KOPT-K1 (cell line): ENCODE measurements at regions not wholly inside any gene's neighbourhood (a gene's known extent, or its start where the extent isn't known, plus 50 kb on each side); places are given as distances from the start of the nearest gene placed in this dataset.
"Not testable (repeated sequence)": the region's sequence is repeated elsewhere in the genome, so short reads cannot be mapped to it uniquely, and the experiment has no call there.

Experiments used
- H3K27ac ChIP-seq: fragments of 200-600 bp; sonication (generic); 2 replicates; pipeline ENCODE4 v1.5.1; 2016; ENCODE audit warnings: antibody characterized with exemption, mild to moderate bottlenecking, low read depth, low read length; ENCODE audit not compliant: poor library complexity, severe bottlenecking
- H3K36me3 ChIP-seq: fragments of 200-600 bp; sonication (generic); 2 replicates; pipeline ENCODE4 v1.5.1; 2017; ENCODE audit warnings: antibody characterized with exemption, mild to moderate bottlenecking, low read length, moderate library complexity; ENCODE audit not compliant: insufficient read depth
- H3K9me3 ChIP-seq: fragments of 200-600 bp; sonication (generic); 2 replicates; pipeline ENCODE4 v1.5.1; 2017; ENCODE audit warnings: antibody characterized with exemption, low read length, mild to moderate bottlenecking; ENCODE audit not compliant: insufficient read depth, poor library complexity, severe bottlenecking

DNA sequence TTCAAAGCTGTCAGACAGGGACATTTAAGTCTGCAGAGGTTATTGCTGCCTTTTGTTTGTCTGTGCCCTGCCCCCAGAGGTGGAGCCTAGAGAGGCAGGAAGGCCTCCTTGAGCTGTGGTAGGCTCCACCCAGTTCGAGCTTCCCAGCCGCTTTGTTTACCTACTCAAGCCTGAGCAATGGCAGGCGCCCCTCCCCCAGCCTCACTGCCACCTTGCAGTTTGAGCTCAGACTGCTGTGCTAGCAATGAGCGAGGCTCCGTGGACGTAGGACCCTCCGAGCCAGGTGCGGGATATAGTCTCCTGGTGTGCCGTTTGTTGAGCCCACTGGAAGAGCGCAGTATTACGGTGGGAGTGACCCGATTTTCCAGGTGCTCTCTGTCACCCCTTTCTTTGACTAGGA is 1193.9 kb downstream of the FAM181B start:
- not testable (repeated sequence) for H3K36me3 ChIP-seq, H3K27ac ChIP-seq, H3K9me3 ChIP-seq

DNA sequence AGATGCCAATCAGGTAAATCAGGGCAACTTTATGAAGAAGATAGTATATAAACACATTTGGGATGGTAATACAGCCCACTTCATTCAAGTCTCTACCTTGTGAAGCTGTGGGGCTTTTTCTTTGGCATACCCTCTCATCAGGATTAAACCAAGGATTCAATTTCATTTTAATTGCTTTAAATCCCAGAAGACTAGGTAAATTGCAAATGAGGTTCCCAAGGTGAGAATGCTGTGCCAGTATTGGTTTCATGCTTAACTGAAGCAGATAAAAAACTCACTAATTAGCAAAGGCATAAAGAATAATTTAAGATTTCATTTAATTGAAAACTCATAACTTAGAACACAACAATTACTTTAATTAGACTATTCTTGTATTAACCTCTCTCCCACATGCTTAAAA is 1218.1 kb downstream of the FAM181B start:
- Histone ChIP-seq H3K27ac (no peak overlapping the region), H3K36me3 (no peaks in the 10 kb centered on the region), H3K9me3 (no peaks in the 10 kb centered on the region)

DNA sequence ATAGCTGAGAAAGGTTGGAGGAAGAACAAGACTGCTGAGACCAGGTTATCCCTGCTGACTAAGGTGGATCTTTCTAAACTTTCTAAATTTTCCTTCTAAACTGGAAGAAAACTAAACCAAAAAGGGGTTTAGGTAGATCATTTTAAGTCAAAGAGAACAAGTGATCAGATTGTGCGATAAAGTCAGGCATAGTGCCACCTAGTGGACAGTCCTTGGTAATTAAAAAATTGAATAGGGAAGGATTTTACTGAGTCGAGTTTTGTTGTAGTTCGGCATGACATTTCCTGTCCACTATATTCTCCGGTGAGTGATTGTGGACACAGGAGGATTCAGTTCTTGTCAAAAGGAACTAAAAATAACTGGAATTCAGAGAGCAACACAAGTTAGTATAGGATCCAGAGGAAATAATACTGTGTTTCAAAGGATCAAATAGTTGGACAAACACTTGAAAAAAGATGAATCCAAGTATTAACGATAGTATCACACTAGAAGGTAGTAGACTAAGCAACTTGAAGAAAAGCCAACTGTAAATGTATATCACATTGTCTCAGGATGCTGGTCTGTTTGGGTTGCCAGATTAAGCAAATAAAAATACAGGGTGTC is 1236.4 kb downstream of the FAM181B start:
- Histone ChIP-seq H3K9me3 (no peaks in the 10 kb centered on the region), H3K27ac (no peak overlapping the region), H3K36me3 (no peaks in the 10 kb centered on the region)

DNA sequence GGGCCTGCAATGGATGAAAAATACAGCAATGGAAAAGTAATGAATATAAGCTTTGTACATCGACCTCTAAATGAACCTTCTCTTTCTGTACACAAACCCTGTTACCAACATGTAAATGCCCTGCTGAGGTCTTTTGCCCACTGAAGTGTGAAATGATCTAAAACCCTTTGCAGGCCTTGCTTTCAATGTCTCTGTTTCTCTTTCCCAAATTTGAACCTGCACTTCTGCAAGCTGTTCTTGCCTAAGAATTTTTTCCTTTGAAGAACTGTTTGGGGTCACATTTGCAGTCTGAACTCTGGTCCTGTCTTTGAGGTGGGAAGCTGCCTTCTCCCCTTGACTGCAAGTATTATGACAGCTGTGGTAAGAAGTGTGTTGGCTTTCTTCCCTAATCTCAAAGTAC is 1237.1 kb downstream of the FAM181B start:
- no peaks in the 10 kb centered on the region for H3K9me3 ChIP-seq
- H3K27ac ChIP-seq: no peak overlapping the region
- H3K36me3 ChIP-seq: no peaks in the 10 kb centered on the region

DNA sequence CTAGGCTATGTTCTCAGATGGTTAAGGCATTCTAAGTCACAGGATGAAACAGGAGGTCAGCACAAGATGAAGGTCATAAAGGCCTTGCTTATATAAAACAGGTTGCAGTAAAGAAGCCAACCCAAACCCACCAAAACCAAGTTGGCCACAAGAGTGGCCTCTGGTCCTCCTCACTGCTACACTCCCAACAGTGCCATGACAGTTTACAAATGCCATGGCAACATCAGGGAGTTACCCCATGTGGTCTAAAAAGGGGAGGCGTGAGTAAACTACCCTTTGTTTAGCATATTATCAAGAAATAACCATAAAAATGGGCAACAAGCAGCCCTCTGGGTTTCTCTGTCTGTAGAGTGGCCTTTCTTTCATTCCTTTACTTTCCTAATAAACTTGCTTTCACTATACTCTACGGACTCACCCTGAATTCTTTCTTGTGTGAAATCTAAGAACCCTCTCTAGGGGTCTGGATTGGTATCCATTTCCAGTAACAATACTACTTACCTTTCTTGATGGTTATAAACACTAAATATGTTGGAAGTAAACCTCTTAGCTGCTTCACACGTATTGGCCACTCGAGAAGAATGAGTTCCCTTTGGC is 1237.9 kb downstream of the FAM181B start:
- H3K27ac ChIP-seq: no peak overlapping the region
- no peaks in the 10 kb centered on the region for H3K9me3 ChIP-seq
- H3K36me3 ChIP-seq: no peaks in the 10 kb centered on the region

DNA sequence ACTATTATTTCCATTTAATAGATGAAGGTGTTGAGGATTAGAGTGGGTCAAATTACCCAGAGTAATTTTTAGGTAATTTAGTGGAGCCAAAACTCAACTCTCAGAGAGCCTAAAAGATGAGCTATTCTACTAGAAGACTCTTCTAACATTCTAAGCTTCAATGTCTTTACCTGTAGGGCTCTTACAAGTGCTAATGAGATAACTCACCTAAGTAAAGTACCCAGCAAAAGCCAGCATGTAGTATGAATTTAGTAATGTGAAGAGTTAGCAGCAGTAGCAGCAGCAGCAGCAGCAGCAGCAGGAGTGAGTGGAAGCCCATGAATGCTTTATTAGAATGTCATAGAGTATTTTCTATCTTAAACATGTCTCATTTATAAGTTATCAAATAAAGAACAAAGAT is 1239.2 kb downstream of the FAM181B start:
- H3K27ac ChIP-seq: no peak overlapping the region
- H3K9me3 ChIP-seq: no peaks in the 10 kb centered on the region
- H3K36me3 ChIP-seq: no peaks in the 10 kb centered on the region

DNA sequence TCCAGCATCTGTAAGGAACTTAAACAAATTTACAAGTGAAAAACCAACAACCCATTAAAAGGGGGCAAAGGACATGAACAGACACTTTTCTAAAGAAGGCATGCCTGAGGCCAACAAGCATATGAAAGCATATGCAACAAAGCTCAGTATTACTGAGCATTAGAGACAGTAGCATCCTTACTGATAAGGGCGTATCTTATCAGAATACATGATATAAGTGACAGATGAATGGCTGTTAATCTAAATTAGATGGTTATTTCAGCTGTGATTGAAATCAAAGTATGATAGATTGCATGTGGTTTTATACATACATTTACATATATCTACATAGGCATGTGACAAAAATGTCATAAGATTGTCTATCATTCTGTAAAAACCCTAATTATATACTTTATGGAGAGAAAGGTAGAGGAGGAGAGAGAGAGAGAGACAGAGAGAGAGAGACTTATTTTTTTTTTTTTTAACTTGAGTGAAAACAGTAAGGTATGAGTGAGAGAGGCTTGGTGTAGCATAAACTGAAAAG is 1240.7 kb downstream of the FAM181B start:
- H3K36me3 ChIP-seq: no peaks in the 10 kb centered on the region
- no peaks in the 10 kb centered on the region for H3K9me3 ChIP-seq
- no peak overlapping the region for H3K27ac ChIP-seq

DNA sequence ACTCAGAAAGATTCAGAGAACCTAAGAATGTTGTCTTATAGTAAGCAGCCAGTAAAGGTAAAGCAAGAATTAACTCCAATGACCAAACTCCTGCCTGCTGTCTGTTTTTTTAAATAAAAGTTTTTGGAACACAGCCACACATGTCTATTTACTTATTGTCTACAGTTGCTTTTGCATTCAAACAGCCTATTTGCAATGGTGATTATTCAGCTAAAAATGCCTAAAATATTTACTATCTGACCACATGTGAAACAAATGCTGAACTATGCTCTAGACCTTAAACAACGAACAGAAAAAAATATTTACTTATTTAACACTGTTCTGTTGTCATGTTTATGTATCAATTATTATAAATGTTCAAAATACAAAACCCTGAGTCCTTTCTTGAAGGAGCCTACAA is 1246.6 kb downstream of the FAM181B start:
- no peaks in the 10 kb centered on the region for H3K9me3 ChIP-seq
- no peak overlapping the region for H3K27ac ChIP-seq
- no peaks in the 10 kb centered on the region for H3K36me3 ChIP-seq

DNA sequence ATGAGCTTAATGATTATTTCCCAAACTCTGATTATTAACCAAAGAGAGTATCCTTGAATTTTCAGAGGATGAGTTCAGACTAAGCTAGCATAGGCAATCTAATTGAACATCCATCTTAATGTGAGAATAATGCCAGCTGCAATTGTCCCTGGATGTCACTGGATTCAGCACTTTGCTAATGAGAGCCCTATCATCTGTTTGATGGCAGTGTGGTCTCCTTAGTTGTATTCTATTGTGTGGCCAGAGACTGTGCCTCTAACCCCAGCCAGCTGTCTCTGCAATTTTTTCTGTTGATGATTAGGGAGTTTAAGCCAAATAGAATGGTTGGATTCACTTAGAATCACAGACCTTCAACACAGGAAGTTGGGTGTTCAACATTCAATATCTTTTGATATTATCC is 1249.5 kb downstream of the FAM181B start:
- Histone ChIP-seq H3K9me3 (no peaks in the 10 kb centered on the region), H3K36me3 (no peaks in the 10 kb centered on the region), H3K27ac (no peak overlapping the region)

DNA sequence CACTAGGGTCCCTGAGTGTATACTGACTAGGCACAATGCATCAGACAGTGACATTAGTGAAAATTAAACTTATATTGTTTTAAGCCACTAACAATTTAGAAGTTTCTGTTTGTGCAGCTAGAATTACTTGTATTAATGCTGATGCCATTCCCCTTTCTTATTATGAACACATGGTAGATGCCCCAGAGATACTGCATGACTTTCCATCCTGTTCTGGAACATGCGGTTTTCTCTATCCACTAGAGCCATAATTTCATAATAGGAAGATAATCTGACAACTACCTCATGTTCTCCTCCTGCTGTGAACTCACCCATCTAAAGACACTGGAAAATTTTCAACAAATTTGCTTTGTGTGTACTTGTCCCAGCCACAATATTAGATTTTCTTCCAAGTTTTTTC is 1256.4 kb downstream of the FAM181B start:
- H3K9me3 ChIP-seq: no peaks in the 10 kb centered on the region
- H3K36me3 ChIP-seq: no peaks in the 10 kb centered on the region
- H3K27ac ChIP-seq: no peak overlapping the region

DNA sequence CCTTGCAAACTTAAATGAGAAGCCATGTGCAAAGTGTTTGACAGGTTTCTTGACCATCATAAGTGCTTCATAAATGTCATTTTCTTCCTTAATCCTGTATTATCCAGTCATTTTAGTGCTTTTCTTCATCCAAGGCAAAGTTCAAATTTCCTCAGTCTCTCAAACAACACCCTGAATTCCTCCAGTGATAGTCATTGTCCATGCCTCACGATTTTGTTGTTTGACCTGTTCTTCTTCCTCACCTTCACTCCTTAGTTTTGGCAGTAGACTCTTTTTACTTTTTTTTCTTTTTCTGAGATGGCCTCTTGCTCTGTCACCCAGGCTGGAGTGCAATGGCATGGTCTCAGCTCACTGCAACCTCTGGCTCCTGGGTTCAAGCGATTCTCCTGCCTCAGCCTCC is 1257.3 kb downstream of the FAM181B start:
- Histone ChIP-seq H3K9me3 (no peaks in the 10 kb centered on the region), H3K36me3 (no peaks in the 10 kb centered on the region), H3K27ac (no peak overlapping the region)

DNA sequence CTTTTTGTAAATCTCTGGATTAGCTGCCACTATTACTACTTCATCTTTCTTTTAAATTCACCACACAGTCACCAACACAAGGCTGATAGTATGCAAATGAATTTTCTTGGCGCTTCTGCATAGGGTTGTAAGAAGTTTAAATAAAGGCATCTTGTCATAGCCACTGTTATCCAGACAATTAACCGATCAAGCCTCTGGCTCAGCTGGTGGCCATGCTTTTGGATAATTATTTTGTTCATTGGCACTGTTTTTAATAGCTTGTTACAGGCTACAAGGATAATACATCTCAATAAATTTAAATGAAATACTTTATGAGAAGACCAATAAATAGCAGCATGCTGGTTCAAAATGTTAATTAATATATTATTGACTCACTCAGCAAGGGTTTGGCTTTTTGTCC is 1261.0 kb downstream of the FAM181B start:
- no peaks in the 10 kb centered on the region for H3K36me3 ChIP-seq
- H3K9me3 ChIP-seq: no peaks in the 10 kb centered on the region
- no peak overlapping the region for H3K27ac ChIP-seq

DNA sequence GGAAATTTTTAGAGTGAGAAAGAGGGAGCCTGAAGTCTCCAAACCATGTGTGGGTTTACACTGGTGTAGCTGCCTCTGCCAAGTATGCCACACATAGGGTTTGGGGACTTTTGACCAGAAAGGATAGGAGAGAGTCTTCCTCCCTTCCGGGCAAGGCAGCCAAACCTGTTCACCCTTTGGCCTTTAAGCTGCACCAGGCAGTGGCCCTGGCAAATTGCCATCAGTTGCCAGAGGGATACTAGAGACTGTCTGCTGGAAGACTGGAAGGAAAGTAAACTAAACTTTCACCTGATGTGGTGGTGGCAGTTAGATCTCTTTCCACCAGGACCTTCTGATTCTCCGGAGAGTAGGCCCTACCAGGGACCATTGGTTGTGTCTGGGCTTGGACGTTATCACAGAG is 1263.2 kb downstream of the FAM181B start:
- no peak overlapping the region for H3K27ac ChIP-seq
- H3K9me3 ChIP-seq: no peaks in the 10 kb centered on the region
- H3K36me3 ChIP-seq: no peaks in the 10 kb centered on the region

DNA sequence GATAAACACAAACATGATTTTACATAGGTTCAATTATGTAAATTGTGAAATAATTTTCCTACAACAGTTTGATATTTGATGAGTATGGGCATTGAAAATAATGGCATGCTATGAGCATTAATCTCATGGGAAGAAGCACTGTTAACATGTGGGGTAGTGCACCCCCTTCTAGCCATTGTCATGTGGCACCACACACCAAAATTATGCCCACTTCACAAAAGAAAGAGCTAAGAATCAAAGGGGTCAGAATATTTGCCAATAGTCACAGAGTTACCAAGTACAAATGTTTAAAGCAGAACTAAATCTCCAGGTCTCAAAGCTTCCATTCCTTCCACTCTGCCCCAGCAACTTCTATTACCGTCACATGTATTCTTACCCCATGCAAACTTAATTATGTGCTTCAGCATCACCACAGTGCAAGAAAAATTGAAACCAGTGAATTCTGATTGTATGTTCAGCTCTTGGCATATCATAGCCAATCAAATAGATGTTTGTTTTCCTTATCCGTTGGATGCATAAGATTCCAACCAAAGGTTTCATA is 1273.8 kb downstream of the FAM181B start:
- Histone ChIP-seq H3K36me3 (no peaks in the 10 kb centered on the region), H3K27ac (no peak overlapping the region), H3K9me3 (no peaks in the 10 kb centered on the region)

DNA sequence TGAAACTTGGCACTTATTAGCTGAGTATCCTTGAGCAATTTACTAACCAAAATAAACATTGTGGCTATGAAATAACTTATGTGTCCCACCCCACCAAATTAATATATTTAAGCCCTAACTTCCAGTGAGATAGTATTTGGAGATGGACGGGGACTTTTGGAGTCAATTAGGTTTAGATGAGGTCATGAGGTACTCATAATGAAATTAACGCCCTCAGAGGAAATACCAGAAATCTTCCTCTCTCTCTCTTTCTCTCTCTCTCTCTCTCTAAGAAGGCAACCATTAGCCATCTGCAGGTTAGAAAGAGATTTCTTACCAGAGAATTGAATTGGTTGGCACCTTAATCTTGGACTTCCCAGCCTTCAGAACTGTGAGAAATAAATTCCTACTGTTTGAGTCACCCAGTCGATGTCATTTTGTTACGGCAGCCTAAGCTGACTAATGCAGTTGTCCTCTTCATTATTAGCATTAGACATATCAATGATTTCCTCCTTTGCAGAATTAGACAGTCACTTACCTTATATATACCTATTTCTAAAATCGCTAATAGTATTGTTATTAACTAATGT is 1284.0 kb downstream of the FAM181B start:
- Histone ChIP-seq H3K36me3 (no peaks in the 10 kb centered on the region), H3K27ac (no peak overlapping the region), H3K9me3 (no peaks in the 10 kb centered on the region)

DNA sequence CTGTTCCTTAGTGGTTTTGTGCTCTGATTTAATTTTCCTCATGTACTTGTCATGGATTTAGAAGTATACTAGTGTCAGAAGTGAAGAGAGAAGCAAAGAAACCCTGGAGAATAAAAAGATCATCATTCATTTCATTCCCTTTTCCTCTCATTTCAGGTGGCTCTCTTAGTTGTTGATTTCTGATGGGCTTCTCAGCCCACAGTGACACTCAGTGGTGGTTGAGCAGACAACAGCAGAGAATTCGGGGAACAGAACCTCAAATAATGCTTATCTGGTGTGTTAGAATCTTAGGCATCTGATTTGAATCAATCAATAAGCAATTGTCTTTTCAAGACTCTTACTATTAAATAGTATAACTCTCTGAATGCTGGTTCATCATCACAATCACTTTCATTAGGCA is 1289.4 kb downstream of the FAM181B start:
- Histone ChIP-seq H3K36me3 (no peaks in the 10 kb centered on the region), H3K27ac (no peak overlapping the region), H3K9me3 (no peaks in the 10 kb centered on the region)
